MV-4-11 (cell line): ENCODE measurements at regions not wholly inside any gene's neighbourhood (a gene's known extent, or its start where the extent isn't known, plus 50 kb on each side); places are given as distances from the start of the nearest gene placed in this dataset.
A peak's percentile ranks its signal among the peaks of the same experiment; 100 is the strongest.
"Not testable (repeated sequence)": the region's sequence is repeated elsewhere in the genome, so short reads cannot be mapped to it uniquely, and the experiment has no call there.

Source experiments
- DNase-seq: peaks from one replicate; lab custom pipeline; 2025; lab: John Stamatoyannopoulos, UW

DNA sequence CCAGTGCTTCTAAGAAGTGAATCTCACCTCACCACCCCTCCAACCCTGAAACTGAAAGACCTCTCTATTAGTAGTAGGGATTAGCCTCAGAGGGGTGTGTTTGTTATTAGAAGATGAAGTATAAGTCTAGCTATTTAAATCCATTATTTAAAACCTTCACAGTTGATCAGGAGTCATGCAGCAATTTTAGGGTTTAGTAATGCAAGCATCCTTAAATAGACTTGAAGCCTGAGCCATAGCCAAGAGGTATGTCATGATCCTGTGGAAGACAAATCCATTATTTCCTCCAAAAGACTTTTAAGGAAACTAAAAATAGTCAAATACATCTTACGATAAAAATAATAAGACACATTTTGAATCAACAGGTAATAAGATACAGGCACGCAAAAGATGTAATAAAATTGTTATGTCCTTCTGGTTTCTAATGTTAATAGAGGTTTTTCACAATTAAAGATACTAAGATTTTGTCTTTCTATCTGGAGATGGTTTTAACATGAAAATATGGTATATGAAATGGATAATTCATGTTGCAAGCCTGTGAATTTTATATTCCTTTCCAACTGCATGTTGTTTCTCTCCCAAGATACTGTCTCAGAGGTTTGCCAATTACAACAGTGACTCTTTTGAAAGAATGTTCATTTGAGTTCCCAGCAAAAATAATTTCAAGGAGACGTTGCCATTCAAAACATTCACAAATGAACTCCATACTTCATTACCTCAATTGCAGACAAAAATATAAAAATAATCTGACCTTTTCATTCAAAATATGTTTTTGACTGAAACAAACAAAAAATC, 68.0 kb downstream of the LUZP4 start:
- DNase-seq: no peak

DNA sequence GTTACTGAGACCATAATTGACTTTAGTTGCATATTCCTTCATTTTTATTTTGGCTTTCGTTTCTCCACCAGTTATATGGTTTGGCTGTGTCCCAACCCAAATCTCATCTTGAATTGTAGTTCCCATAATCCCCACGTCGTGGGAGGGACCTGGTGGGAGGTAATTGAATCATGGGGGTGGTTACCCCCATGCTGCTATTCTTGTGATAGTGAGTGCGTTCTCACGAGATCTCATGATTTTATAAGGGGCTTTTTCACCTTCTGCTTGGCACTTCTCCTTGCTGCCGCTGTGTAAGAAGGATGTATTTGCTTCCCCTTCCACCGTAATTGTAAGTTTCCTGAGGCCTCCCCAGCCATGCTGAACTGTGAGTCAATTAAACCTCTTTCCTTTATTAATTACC, 70.0 kb downstream of the LUZP4 start:
- DNase-seq: not testable (repeated sequence)

DNA sequence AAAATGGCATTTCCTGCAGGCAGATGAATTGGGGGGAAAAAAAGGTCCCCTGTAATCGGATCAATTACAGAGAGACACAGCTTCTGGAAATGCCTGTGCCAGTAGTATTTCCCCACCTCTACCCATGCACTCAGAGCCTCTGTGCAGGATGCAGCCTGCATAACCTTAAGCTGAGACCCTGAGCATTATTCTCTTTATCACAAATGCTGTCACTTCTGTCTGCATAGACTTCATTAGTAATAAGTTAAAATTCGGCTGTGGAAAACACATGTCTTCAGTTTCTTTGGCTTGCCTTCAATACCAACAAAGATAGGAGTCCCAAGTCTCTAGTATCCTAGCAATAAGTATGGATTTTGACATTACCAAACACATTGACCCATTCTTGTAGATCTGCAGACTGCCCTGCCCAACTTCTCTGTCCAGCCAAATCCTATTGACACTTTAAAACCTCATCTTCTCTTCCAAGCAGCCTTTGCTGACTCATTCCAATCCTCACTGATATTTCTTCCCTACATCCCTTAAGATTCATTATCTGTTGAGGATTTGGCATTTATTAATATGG, 70.8 kb downstream of the LUZP4 start:
- no peak for DNase-seq

DNA sequence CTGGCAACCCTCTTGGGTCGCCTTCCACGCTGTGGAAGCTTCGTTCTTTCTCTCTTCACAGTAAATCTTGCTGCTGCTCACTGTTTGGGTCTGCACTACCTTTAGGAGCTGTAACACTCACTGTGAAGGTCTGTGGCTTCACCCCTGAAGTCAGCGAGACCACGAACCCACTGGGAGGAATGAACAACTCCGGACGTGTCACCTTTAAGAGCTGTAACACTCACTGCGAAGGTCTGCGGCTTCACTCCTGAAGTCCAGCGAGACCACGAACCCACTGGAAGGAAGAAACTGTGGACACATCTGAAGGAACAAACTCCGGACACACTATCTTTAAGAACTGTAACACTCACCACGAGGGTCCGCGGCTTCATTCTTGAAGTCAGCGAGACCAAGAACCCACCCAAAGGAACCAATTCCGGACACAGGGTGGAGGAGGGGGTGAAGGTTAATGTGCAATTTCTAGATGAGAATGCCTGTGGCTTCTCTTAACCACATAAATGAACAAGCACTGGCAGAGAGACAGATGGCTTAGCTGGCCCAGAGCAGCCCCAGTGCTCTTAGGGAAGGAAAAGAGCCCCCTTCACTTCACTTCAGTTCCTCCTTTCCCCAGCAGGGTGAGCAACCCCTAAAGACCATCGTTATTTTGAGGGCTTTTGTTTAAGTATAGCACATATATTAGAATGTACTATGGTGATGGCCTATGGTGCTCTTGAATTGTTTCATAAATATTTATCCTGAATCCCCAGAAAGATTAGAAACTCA, 73.0 kb downstream of the LUZP4 start:
- DNase-seq: peak; percentile 76

DNA sequence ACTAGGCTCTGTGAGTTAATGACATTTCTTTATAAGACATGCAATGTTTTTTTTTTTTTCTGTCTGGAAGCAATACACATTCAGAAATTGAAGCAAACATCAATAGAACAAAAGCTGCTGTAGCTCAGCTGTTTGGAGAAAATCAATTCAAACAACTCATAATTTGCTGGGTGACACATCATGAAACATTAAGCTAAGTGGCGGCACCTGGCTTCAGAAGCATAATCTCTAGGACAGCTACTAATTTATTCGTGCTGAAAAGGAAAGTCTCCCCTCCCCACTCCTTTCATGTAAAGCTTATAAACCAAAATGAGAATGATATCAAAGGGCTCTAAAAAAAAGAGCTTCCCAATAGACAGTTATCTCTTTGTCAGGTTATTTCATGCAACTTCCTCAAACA, 73.9 kb downstream of the LUZP4 start:
- DNase-seq: no peak

DNA sequence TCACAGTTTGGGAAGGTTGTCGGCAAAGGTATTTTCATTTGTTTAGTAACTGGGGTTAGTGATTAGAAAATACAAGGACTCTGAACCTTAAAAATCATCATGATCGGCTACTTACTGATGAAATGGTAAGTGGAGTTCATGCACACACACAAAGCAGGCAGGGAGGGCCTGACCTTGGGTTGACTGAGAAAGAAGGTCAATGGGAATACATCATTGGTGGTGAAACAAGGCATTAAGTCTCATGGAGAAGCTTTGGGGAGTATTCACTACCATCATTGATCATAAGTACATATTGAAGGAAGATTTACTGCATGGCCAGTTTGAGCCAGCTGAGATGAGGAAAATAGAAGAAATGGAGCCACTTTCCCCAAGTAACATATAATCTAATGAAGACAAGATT, 74.4 kb downstream of the LUZP4 start:
- no peak for DNase-seq

DNA sequence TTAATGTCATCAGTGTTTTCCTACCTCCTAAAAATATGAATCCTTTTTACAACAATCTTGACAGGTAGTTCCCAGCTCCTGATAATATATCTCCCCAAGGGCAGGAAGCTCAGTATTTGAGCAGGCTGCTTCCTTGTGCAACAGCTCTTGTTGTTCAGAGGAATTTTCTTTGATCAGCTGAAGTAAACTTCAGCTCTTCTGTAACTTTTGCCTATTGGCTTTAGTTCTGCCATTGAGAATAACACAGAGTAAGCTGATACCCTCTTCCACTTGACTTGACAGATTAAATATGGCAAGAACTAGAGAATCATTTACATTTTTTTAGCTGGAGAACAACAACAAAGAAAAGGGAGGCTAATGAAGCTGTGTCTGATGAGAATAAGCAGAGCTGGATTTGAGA, 75.2 kb downstream of the LUZP4 start:
- DNase-seq: no peak

DNA sequence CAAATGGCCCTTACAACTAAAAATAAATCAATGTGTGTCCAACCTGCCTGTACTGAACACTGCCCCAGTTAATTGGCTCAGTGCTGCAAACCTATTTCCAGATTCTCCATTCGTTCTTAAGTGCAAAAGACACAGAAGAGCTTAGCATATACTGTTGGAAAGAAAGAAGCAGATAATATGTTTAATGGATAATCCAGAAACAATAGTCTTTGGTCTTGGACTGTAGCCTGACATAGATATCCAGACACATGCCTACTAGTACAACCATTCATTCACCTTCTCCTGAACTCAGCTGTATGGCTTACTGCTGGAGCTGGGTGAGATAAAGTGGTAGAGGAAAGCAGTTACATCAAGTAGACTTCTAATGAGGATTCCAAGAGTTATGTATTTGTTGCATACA, 77.0 kb downstream of the LUZP4 start:
- DNase-seq: no peak

DNA sequence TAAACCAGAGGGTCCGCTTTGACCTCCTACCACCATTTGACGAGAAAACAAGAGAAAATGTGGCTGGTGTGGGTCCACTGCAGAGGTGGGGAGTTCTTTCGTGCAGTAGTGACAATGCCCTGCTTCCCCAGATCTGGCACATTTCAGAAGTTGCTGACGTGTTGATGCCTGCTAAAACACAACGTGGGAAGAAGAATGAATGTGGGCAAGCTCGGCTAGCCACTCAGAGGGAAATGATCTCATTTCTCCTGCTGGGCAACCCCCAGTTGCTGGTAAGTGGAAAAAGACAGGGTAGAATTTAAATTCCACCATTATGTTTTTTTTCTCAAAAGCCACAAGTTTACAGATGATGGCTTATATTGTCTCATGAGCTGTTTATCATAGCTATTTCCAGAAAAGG, 77.9 kb downstream of the LUZP4 start:
- DNase-seq: no peak

DNA sequence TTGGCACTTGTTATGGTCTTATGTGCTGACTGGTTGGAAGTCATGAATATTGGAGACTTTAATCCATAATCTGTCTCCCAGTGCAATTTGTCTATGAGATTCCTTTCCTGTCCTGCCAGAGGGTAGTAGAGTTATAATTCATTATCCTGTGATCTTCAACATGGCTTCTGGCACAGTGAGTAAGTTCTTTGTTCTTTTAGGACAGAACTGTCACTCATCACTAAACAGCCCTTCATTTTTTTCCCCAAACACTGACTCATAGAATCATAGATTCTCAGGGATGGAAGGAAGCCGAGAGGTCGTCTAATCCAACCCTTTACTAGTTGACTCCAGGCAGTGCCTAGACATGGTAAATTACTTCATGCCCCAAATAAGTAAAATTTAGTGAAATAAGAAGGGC, 78.4 kb downstream of the LUZP4 start:
- DNase-seq: no peak

DNA sequence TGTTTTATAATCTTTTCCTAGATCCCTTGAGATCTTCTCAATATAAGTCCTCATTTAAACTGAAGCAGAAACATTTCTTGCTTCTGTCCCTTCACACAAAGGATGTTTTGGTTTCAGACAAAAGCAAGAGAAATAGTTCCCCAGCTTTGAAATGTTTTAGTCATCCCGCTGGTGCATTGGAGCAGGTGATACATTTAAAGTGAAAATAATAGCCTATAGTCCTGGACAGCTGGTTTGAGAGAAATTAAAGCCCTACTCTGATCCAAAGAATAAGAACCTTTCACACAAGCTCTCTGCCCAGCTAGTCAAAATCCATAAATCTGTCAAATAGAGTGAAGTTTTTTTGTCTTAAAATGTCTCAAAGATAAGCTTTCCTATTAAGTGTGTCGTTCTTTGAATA, 79.4 kb downstream of the LUZP4 start:
- DNase-seq: no peak

DNA sequence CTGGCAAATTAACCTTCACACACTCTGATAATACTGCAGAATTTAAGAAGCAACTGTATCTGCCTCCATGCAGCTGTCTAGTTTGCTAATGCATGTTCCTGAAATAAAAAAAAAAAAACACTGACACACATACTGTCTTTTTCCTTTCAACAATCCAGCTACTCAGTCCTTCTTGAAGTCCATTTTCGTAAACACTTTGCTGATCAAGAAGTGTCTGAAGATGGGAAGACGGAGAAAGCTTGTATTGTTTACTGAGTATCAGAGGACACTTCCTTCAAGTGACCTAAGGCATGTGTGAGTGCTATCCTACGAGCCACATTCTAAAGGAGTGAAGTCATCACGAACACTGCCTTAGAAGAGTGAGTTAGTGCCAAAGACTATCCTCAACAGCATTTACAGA, 82.6 kb downstream of the LUZP4 start:
- no peak for DNase-seq

DNA sequence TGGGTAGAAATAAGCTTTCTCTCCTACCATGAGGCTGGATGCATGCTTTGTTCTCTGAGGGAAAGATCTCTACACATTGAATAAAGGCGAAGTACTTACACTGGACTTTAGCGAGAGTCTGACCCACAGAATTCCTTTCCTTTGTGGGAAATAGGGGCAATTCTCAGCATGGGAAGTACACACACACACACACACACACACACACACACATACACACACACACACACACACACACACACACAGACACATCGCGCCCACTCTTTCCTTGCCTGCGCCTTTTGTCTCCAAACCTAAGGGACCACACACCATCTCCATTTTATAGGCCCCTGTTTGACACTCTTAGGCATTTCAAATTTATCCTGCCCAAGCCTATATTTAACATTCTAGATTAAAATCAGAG, 83.8 kb downstream of the LUZP4 start:
- DNase-seq: no peak

DNA sequence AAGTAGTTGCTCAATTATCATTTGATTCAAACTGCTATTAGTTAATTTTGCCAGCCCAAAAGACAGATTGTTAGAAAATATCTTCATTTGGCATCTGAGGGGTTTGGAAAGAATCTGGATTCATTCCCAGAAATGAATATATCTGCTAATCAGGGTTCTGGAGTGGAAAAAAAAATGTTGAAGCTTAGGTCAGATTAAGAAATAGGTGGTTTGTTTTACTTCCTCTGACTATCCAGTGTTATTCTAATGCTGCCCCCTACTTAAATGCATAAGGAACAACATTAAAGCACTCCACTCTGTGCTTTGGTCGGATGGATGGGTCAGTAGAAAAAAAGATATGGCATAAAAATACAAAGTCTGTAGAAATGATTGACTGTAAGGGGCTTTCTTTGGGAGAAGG, 89.0 kb downstream of the LUZP4 start:
- DNase-seq: peak; percentile 36

DNA sequence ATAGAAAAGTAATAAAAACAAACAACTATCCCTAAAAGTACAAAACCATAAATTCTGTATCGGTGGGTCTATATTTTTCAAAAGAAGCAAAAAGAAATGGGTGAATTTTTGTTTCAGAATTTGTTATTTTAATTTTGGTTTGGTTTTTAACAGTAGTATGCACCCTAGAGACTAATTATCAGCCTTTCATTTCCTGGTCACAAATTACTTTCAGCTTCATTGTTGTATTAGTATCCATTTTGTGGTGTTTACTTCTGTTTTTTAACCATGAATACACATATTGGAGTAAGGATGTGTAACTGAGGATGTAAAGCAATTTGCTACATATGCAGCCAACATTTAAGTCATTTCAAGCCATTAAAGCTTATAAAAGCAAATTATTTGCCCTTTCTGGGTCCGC, 97.8 kb downstream of the LUZP4 start:
- no peak for DNase-seq

DNA sequence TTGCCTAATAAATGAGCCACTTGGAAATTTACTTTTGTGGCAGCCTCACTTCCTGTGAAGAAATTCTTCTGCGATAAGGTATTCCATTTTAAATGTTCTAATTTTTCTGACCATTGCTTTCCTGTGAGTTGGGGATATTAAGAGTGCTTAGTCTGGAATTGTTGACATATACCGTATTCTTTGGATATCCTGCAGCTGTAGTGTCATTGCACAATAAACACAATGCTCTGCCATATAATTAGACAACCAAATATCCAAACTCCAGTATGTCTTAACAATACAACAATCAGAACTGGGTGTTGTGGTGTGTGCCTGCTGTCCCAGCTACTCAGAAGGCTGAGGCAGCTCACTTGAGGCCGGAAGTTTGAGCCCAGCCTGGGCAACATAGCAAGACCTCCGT, 99.4 kb downstream of the LUZP4 start:
- no peak for DNase-seq

DNA sequence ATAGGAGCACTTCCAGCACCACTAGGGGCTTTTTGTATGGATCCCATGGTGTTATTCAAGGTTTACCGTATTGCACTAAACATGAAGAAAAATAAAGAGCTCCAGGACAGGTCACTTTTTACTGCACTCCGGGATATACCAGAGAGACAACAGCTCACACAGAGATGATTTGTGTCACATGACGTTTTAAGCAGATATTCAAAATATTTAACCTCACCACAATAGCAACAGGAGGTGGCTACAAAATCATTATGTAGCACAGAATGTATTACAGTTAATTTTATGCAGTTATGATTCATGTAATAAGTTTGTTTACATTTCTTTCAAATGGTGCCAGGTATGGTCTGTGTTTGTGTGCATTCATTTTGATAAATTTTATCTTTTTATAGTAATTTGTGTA, 100.6 kb downstream of the LUZP4 start:
- no peak for DNase-seq

DNA sequence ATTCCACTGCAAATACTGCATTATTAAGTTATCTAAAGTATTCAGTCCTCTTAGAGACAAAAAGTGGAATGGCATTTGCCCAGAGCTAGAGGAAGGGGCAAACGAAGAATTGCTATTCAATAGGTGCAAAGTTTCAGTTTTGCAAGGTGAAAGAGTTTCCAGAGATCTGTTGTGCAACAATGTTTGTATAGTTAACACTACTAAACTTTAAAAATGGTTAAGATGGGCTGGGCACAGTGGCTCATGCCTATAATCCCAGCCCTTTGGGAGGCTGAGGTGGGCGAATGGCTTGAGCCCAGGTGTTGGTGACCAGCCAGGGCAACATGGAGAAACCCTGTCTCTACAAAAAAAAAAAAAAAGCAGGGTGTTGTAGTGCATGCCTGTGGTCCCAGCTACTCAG, 102.5 kb downstream of the LUZP4 start:
- no peak for DNase-seq

DNA sequence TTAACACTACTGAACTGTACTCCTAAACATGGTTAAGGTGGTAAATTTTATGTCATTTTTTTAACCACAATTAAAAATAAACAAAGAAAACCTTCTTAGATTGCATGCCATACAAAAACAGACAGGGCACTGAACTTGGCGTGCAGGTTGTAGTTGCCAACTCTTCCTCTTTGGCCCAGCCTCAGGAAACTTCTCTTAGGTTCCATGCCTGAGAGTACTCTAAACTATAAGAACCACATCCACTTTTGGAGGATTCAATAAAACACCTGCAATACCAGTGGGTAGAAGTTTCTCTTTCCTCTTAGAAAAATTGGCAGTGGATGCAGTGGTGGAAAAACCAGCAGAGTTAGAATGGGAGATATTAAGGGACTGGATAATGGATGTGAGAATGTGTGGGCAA, 103.4 kb downstream of the LUZP4 start:
- DNase-seq: peak; percentile 39

DNA sequence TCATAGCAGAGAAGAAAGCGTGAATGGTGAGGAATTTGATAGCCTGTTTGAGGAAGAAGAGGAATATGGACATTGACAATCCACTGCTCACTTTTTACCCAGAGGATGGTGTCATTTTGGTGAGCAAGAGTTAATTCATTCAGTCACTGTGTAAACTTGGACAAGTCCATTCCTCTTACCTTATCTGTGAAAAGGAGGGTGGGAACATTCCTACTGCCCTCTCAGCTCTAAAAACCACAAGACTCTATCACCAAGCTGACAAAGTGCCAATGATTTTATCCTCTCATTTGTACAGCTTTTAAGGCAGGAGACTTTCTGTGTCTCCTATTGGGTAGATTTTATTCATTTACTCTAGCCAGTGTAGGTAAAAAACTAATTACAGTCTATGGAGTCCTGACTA, 103.8 kb downstream of the LUZP4 start:
- no peak for DNase-seq

DNA sequence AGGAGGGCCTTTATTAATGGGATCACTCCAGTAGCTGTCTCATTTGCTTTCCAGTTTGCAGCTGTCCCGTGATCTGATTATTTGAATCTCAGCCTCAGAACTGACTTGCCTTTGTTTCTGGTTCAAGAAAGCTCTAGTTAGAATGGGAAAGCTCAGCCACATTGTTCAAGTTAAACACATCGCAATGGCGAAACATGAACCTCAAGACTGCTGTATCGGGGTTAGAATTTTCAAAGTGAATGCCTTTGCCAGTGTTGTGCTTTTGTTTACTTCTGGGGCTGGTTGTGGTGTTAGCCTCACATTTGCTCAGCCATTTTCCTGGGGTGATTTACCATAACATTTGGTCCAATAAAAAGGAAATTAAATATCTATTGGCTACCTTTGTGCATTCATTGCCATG, 105.3 kb downstream of the LUZP4 start:
- not testable (repeated sequence) for DNase-seq

DNA sequence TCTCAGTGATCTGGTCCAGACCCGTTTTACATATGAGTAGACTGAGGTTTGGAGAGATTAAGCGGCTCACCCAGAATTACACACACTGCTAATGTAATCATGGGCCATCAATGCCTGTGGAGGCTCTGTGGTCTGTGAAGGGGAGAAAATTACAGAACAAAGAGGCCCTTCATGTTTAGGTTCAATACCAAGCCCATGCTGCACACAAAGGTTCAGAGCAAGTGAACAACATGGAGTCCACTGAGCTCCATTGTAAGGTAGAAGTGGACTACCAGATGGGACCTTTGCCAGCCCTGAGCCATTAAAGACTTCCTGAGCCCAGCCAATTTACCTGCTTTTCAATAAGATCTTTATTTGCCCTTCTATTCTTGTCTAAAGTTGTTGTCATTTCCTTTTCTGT, 109.8 kb downstream of the LUZP4 start:
- no peak for DNase-seq

DNA sequence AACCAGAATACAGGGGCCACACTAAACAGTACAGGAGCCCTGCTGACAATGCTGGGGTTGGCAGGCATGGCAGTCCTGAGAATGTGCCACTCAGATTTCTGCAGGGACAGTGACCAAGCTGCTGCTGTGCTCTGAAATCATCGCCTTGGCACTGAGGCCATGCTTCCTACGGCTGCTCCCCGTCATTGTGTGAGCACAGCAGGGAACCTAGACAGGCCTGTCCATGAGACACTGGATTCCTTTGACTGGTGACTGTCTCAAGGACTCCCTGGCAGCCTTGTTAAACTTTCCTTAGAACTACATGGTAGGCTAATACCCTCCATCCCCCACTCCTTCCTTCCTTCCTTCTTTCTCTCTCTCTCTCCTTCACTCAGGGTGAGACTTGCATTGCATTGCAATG, 111.4 kb downstream of the LUZP4 start:
- no peak for DNase-seq
